ENCODE measurements at regions not wholly inside any gene's neighbourhood (a gene's known extent, or its start where the extent isn't known, plus 50 kb on each side); places are given as distances from the start of the nearest gene placed in this dataset.

DNA sequence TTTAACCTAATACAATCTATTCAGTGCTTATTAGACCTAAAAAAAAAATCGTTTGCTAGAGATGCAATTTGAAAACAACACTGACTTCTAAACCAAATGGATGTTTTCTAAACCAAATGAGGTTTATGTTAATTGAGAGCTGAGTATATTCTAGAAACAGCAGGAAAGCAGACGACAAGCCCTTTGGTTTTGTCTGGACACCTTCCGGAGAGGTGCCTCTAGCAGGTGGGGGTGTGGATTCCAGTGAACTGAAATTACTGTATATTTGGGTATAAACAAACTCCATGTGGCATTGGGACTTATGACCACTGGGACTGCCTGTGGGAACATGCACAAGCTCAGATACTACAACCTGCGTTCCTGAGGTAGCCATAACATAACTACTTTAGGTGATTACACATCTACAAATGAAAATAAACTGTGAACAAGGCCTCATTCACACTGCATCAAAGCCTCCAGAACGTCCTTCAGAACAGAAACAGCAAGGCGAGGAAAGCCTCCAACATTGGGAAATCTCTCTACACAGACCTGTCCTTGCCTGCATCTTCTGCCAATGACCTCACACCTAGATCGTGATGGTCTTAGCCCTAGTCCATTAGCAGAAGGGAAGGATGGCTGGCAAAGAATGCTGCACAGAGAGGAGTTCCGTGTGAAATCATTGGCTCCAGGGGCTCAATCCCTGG, 206.8 kb upstream of the FOXQ1 start:
- ChIA-PET RAD21 (ENCODE audit: unreplicated experiment) (no interaction called here), SMC1A (ENCODE audit: uncharacterized antibody, unreplicated experiment) (interaction anchor here (0.6 kb wide), 1 partner anchor 771 kb away, joined by 3 read pairs; no protein-coding TSS in a partner anchor), CTCF (no interaction called here), POLR2A (no interaction called here)
- no peak overlapping the region for H3K27ac ChIP-seq (ENCODE audit: control insufficient read depth, insufficient read depth)
- H3K9ac ChIP-seq (ENCODE audit: control insufficient read depth, insufficient read depth, low read length) = no peak overlapping the region
- H2AFZ ChIP-seq (ENCODE audit: control insufficient read depth, low read depth, low read length) = no peak overlapping the region
- H3K4me3 ChIP-seq = no peak overlapping the region
- no TSS peak for BruUV-seq (replicated peaks)
- no peaks in the 10 kb centered on the region for H3K9me3 ChIP-seq (replicated peaks; ENCODE audit: control insufficient read depth, insufficient read depth, low read length)
- TF ChIP-seq SIX5 (IDR thresholded peaks at IDR 0.05; ENCODE audit: low read depth, low read length, severe bottlenecking) = no peak
- H3K36me3 ChIP-seq (ENCODE audit: control insufficient read depth in 2 of 2, insufficient read depth in 2 of 2, low read length in 1 of 2) = no peaks in the 10 kb centered on the region
- no peak for FAIRE-seq
- H3K4me2 ChIP-seq (ENCODE audit: control insufficient read depth, insufficient read depth) = no peak overlapping the region
- no peaks in the 10 kb centered on the region for H3K79me2 ChIP-seq (ENCODE audit: control insufficient read depth, insufficient read depth, low read length)
- no peak for ATAC-seq
- H3K4me1 ChIP-seq (ENCODE audit: control insufficient read depth, insufficient read depth, low read length) = no peaks in the 10 kb centered on the region
- intact Hi-C loops (cut with micrococcal nuclease; ENCODE audit: unreplicated experiment) (no loop called here), in situ Hi-C loops (cut with MboI) (no loop called here)
- no peaks in the 10 kb centered on the region for H4K20me1 ChIP-seq (ENCODE audit: control insufficient read depth, insufficient read depth)
- 22% methylated on average over 8 of the region's 8 CpGs for WGBS (ENCODE audit: insufficient coverage, insufficient replicate concordance, low lambda C conversion rate, missing lambda C conversion rate)
- DNase-seq (ENCODE audit: low read depth, low spot score) = no peak
- H3K27me3 ChIP-seq (replicated peaks in 1 of 2; ENCODE audit: control insufficient read depth in 2 of 2, insufficient read depth in 2 of 2, low read length in 1 of 2) = peaks cover 0 to 5% of the 10 kb centered on the region in 2 experiments; a peak in 2 of 4 replicates

DNA sequence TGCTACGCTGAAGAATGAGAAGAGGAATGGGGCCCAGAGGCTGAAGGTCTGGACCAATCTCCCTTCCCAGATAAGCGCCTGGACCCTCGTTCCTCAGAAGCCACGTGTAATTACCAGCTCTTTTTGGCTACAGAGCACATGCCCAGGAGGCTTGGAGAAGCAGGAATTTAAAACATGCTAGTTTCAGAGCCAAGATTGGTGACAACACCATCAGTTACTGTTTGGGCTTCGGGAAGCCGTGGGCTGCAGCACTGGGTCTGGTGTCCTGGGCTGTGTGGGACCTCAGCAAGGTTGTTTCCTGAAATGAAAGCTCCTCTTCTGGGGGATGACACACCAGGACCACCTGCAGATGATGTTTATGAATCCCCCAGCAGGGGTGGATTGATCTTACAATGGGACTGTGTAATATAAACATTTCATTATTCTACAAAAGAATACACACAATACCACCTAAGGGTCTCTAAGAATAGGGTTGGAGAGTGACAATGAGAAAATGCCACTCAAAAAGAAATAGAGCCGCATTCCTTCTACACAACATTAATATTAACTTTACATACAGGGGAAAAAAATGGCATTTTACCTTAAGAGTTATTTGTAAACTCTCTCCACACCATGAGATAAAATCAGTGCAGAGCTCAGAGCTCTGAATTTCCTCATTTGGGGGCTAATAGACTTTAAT, 207.8 kb upstream of the FOXQ1 start:
- Histone ChIP-seq H3K4me2 (ENCODE audit: control insufficient read depth, insufficient read depth) (no peak overlapping the region), H3K4me1 (ENCODE audit: control insufficient read depth, insufficient read depth, low read length) (no peaks in the 10 kb centered on the region), H3K79me2 (ENCODE audit: control insufficient read depth, insufficient read depth, low read length) (no peaks in the 10 kb centered on the region), H3K36me3 (ENCODE audit: control insufficient read depth in 2 of 2, insufficient read depth in 2 of 2, low read length in 1 of 2) (no peaks in the 10 kb centered on the region), H3K27ac (ENCODE audit: control insufficient read depth, insufficient read depth) (no peak overlapping the region), H2AFZ (ENCODE audit: control insufficient read depth, low read depth, low read length) (no peak overlapping the region), H3K27me3 (replicated peaks in 1 of 2; ENCODE audit: control insufficient read depth in 2 of 2, insufficient read depth in 2 of 2, low read length in 1 of 2) (peaks cover 0 to 7% of the 10 kb centered on the region in 2 experiments; a peak in 2 of 4 replicates), H4K20me1 (ENCODE audit: control insufficient read depth, insufficient read depth) (no peaks in the 10 kb centered on the region), H3K9ac (ENCODE audit: control insufficient read depth, insufficient read depth, low read length) (no peak overlapping the region), H3K9me3 (replicated peaks; ENCODE audit: control insufficient read depth, insufficient read depth, low read length) (no peaks in the 10 kb centered on the region), H3K4me3 (no peak overlapping the region)
- SMC1A ChIA-PET (ENCODE audit: uncharacterized antibody, unreplicated experiment) = no interaction called here
- POLR2A ChIA-PET = interaction anchor here (1.6 kb wide), 1 partner anchor 11 kb away, joined by 4 read pairs; no protein-coding TSS in a partner anchor
- DNase-seq (ENCODE audit: low read depth, low spot score) = no peak
- no TSS peak for BruUV-seq (replicated peaks)
- in situ Hi-C loops (cut with MboI) (no loop called here), intact Hi-C loops (cut with micrococcal nuclease; ENCODE audit: unreplicated experiment) (no loop called here)
- CTCF ChIA-PET = no interaction called here
- ATAC-seq = no peak
- FAIRE-seq = no peak
- RAD21 ChIA-PET (ENCODE audit: unreplicated experiment) = no interaction called here
- WGBS (ENCODE audit: insufficient coverage, insufficient replicate concordance, low lambda C conversion rate, missing lambda C conversion rate) = 16% methylated on average over 7 of the region's 7 CpGs
- TF ChIP-seq CHD4 (IDR thresholded peaks at IDR 0.05) (no peak), PAX8 (IDR thresholded peaks at IDR 0.05) (no peak), LARP7 (IDR thresholded peaks at IDR 0.05) (no peak), IKZF1 (conservative IDR thresholded peaks at IDR 0.05) (no peak), MEF2B (IDR thresholded peaks at IDR 0.05; ENCODE audit: partially characterized antibody, poor library complexity, severe bottlenecking) (no peak), CBX3 (IDR thresholded peaks at IDR 0.05; ENCODE audit: borderline replicate concordance, low read depth) (no peak), STAT1 (conservative IDR thresholded peaks at IDR 0.05) (no peak), CHD2 (IDR thresholded peaks at IDR 0.05; ENCODE audit: borderline replicate concordance, low read depth, low read length) (no peak), DPF2 (IDR thresholded peaks at IDR 0.05) (no peak), IRF5 (IDR thresholded peaks at IDR 0.05; ENCODE audit: borderline replicate concordance) (no peak), IRF4 (IDR thresholded peaks at IDR 0.05; ENCODE audit: low read depth, low read length) (no peak)
- TF ChIP-seq, protein P1, sequence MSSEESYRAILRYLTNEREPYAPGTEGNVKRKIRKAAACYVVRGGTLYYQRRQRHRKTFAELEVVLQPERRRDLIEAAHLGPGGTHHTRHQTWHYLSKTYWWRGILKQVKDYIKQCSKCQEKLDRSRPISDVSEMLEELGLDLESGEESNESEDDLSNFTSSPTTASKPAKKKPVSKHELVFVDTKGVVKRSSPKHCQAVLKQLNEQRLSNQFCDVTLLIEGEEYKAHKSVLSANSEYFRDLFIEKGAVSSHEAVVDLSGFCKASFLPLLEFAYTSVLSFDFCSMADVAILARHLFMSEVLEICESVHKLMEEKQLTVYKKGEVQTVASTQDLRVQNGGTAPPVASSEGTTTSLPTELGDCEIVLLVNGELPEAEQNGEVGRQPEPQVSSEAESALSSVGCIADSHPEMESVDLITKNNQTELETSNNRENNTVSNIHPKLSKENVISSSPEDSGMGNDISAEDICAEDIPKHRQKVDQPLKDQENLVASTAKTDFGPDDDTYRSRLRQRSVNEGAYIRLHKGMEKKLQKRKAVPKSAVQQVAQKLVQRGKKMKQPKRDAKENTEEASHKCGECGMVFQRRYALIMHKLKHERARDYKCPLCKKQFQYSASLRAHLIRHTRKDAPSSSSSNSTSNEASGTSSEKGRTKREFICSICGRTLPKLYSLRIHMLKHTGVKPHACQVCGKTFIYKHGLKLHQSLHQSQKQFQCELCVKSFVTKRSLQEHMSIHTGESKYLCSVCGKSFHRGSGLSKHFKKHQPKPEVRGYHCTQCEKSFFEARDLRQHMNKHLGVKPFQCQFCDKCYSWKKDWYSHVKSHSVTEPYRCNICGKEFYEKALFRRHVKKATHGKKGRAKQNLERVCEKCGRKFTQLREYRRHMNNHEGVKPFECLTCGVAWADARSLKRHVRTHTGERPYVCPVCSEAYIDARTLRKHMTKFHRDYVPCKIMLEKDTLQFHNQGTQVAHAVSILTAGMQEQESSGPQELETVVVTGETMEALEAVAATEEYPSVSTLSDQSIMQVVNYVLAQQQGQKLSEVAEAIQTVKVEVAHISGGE (CRISPR knock-in tag; IDR thresholded peaks at IDR 0.05) = no peak

Data from GM12878 (cell line).